Fibroblast of lung (primary cell): ENCODE measurements at regions not wholly inside any gene's neighbourhood (a gene's known extent, or its start where the extent isn't known, plus 50 kb on each side); places are given as distances from the start of the nearest gene placed in this dataset.
A peak's percentile ranks its signal among the peaks of the same experiment; 100 is the strongest.

Experiments
- DNase-seq, 2 donors: peaks; one replicate each; pipeline versions ENCODE4 v3.0.0 to v3.0.0-alpha.2; 2010; ENCODE audit warnings: low read depth in 2 of 2
- H2AFZ ChIP-seq: 2 replicates; pipeline ENCODE4 v1.5.1; 2012; ENCODE audit warnings: low read length, control low read depth, inconsistent platforms
- H3K27ac ChIP-seq: 2 replicates; pipeline ENCODE4 v1.5.1; 2011; ENCODE audit warnings: low read length, control low read depth; ENCODE audit not compliant: insufficient read depth
- H3K27me3 ChIP-seq: 2 replicates; pipeline ENCODE4 v1.5.1; 2011; ENCODE audit warnings: mild to moderate bottlenecking, low read length; ENCODE audit not compliant: control insufficient read depth, insufficient read depth
- H3K36me3 ChIP-seq: 2 replicates; pipeline ENCODE4 v1.5.1; 2011; ENCODE audit warnings: low read length; ENCODE audit not compliant: control insufficient read depth, insufficient read depth
- H3K4me1 ChIP-seq: 2 replicates; pipeline ENCODE4 v1.5.1; 2011; ENCODE audit warnings: low read length; ENCODE audit not compliant: control insufficient read depth, insufficient read depth; ENCODE audit errors: extremely low read depth
- H3K4me2 ChIP-seq: 2 replicates; pipeline ENCODE4 v1.5.1; 2011; ENCODE audit warnings: low read length, control low read depth; ENCODE audit not compliant: insufficient read depth; ENCODE audit errors: extremely low read depth
- H3K4me3 ChIP-seq, 4 experiments: fragments of 200-600 bp in 1 of 4; sonication (generic) in 1 of 4; replicated peaks in 1 of 4; 2 replicates each; pipeline ENCODE4 v1.5.1; 2011 to 2016; ENCODE audit warnings: low read length in 4 of 4, low read depth in 3 of 4, mild to moderate bottlenecking in 3 of 4, control low read depth in 2 of 4, inconsistent platforms in 1 of 4, mixed read lengths in 1 of 4; ENCODE audit not compliant: insufficient read depth in 1 of 4; ENCODE audit errors: control extremely low read depth in 1 of 4
- H3K79me2 ChIP-seq: 2 replicates; pipeline ENCODE4 v1.5.1; 2012; ENCODE audit warnings: mild to moderate bottlenecking, low read length, inconsistent platforms; ENCODE audit not compliant: control insufficient read depth, insufficient read depth
- H3K9ac ChIP-seq: 2 replicates; pipeline ENCODE4 v1.5.1; 2011; ENCODE audit warnings: mild to moderate bottlenecking, low read length, control low read depth; ENCODE audit not compliant: insufficient read depth
- H3K9me3 ChIP-seq: 2 replicates; pipeline ENCODE4 v1.5.1; 2012; ENCODE audit warnings: low read depth, low read length; ENCODE audit not compliant: control insufficient read depth, insufficient read depth
- H4K20me1 ChIP-seq: 2 replicates; pipeline ENCODE4 v1.5.1; 2011; ENCODE audit warnings: low read length; ENCODE audit not compliant: control insufficient read depth, insufficient read depth; ENCODE audit errors: extremely low read depth
- CTCF ChIP-seq, 2 donors: IDR thresholded peaks in 1 of 2; conservative IDR thresholded peaks in 1 of 2; 1 replicate in 1 of 2; 2 replicates in 1 of 2; pipeline ENCODE4 v1.5.1; 2011 to 2012; ENCODE audit warnings: low read length in 2 of 2, control low read depth in 1 of 2, inconsistent platforms in 1 of 2, low read depth in 1 of 2, mild to moderate bottlenecking in 1 of 2
- EZH2 ChIP-seq: IDR thresholded peaks from 2 replicates; pipeline ENCODE4 v1.5.1; 2012; ENCODE audit warnings: low read length, control low read depth, mild to moderate bottlenecking; ENCODE audit errors: missing control alignments

- DNase-seq, result peak in 1 of 2 donors; percentile 16
- Histone ChIP-seq H4K20me1 (no peaks in the 10 kb centered on the region), H3K9ac (no peak overlapping the region), H3K4me1 (no peaks in the 10 kb centered on the region), H3K4me3 (no peak overlapping the region), H2AFZ (no peak overlapping the region), H3K4me2 (no peak overlapping the region), H3K9me3 (no peaks in the 10 kb centered on the region), H3K79me2 (no peaks in the 10 kb centered on the region), H3K36me3 (no peaks in the 10 kb centered on the region), H3K27ac (no peak overlapping the region), H3K27me3 (no peaks in the 10 kb centered on the region)
- TF ChIP-seq CTCF (conservative IDR thresholded peaks at IDR 0.05 in 1 of 2, IDR thresholded peaks at IDR 0.05 in 1 of 2; ENCODE audit: low read depth in 1 of 2, low read length in 2 of 2) (no peak), EZH2 (no peak)
Measured at GRCh38 chr5:32932241-32932935, 221.3 kb downstream of the NPR3 start.

- Histone ChIP-seq H3K36me3 (no peaks in the 10 kb centered on the region), H3K4me3 (no peak overlapping the region), H3K9me3 (no peaks in the 10 kb centered on the region), H3K9ac (no peak overlapping the region), H3K27me3 (no peaks in the 10 kb centered on the region), H3K27ac (no peak overlapping the region), H4K20me1 (no peaks in the 10 kb centered on the region), H3K4me2 (no peak overlapping the region), H3K79me2 (no peaks in the 10 kb centered on the region), H2AFZ (no peak overlapping the region), H3K4me1 (no peaks in the 10 kb centered on the region)
- no peak for DNase-seq
- TF ChIP-seq EZH2, result no peak
- TF ChIP-seq CTCF (conservative IDR thresholded peaks at IDR 0.05 in 1 of 2, IDR thresholded peaks at IDR 0.05 in 1 of 2; ENCODE audit: low read depth in 1 of 2, low read length in 2 of 2), result no peak
Measured at GRCh38 chr5:32933692-32934091, 222.6 kb downstream of the NPR3 start.

GRCh38 chr5:32934529-32934928 lies 223.4 kb downstream of the NPR3 start:
- H2AFZ ChIP-seq, result no peak overlapping the region
- H3K9me3 ChIP-seq, result no peaks in the 10 kb centered on the region
- no peak overlapping the region for H3K27ac ChIP-seq
- no peaks in the 10 kb centered on the region for H3K4me1 ChIP-seq
- no peak for DNase-seq
- H4K20me1 ChIP-seq, result no peaks in the 10 kb centered on the region
- no peaks in the 10 kb centered on the region for H3K79me2 ChIP-seq
- no peaks in the 10 kb centered on the region for H3K27me3 ChIP-seq
- H3K4me2 ChIP-seq, result no peak overlapping the region
- H3K9ac ChIP-seq, result no peak overlapping the region
- H3K36me3 ChIP-seq, result no peaks in the 10 kb centered on the region
- TF ChIP-seq CTCF (conservative IDR thresholded peaks at IDR 0.05 in 1 of 2, IDR thresholded peaks at IDR 0.05 in 1 of 2; ENCODE audit: low read depth in 1 of 2, low read length in 2 of 2) (no peak), EZH2 (no peak)
- H3K4me3 ChIP-seq, result no peak overlapping the region
